ENCODE measurements at regions not wholly inside any gene's neighbourhood (a gene's known extent, or its start where the extent isn't known, plus 50 kb on each side); places are given as distances from the start of the nearest gene placed in this dataset.

DNA sequence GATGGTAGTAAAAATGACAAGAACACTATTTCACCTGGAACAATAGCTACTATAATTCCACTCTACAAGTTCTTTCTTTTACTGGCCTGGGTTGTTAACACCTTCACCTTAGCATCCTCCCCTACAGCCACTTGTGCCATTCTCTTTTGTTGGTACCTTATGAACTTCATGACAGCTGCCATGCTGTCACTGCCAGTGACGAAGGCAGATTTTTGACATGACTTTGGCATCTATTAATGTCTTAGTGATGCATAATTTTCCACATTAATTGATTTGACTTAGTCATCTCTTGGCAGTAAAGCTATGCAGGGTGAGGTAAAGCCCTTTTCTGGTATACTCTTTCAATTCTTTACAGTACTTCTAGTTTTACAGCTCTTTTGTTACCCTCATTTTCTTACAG is 207.9 kb downstream of the TANC2 start:
- Histone ChIP-seq H3K9me3 (ENCODE audit: low read length) (no peaks in the 10 kb centered on the region), H3K9ac (ENCODE audit: low read length) (no peak overlapping the region), H3K27me3 (ENCODE audit: insufficient read depth, low read depth, low read length) (no peaks in the 10 kb centered on the region), H3K4me2 (ENCODE audit: low read length) (no peak overlapping the region), H3K79me2 (replicated peaks; ENCODE audit: insufficient read depth, low read length) (peaks cover 11% of the 10 kb centered on the region), H3F3A (ENCODE audit: insufficient read depth, low read length, poor library complexity, severe bottlenecking) (no peaks in the 10 kb centered on the region), H3K4me3 (ENCODE audit: low read length) (no peak overlapping the region), H3K9me2 (ENCODE audit: insufficient read depth, low read length) (no peaks in the 10 kb centered on the region), H4K20me1 (ENCODE audit: insufficient read depth) (no peaks in the 10 kb centered on the region), H3K36me3 (ENCODE audit: insufficient read depth, low read length) (no peaks in the 10 kb centered on the region), H3K27ac (ENCODE audit: low read length) (no peak overlapping the region), H2AFZ (ENCODE audit: low read depth, low read length) (no peak overlapping the region)
- TF ChIP-seq EZH2 (IDR thresholded peaks at IDR 0.05; ENCODE audit: borderline replicate concordance, insufficient read depth, low read length, poor library complexity, severe bottlenecking) (no peak), EP300 (conservative IDR thresholded peaks at IDR 0.05; ENCODE audit: poor library complexity, severe bottlenecking) (peak; percentile 64)

DNA sequence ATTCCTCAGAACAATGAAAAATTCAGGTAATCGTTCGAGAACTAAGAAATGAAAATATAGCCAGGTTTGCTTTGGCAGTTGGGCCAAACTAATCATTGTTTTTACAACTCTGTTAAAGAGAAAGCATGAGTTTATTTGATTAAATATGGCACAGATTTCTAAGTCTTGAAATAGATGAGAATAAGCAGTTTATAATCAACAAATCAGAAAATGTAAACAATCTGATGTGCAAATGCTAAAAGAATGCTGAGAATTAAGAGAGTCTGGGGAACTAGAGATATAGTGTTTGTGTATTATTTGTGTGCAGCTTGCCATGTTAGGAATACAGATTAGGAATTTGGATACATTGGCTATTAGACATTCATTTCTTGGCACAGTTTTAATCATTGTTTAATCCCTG is 212.5 kb downstream of the TANC2 start:
- no peaks in the 10 kb centered on the region for H3K36me3 ChIP-seq (ENCODE audit: insufficient read depth, low read length)
- no peaks in the 10 kb centered on the region for H3K79me2 ChIP-seq (replicated peaks; ENCODE audit: insufficient read depth, low read length)
- no peak overlapping the region for H3K4me3 ChIP-seq (ENCODE audit: low read length)
- no peaks in the 10 kb centered on the region for H4K20me1 ChIP-seq (ENCODE audit: insufficient read depth)
- H3K9me2 ChIP-seq (ENCODE audit: insufficient read depth, low read length), result no peaks in the 10 kb centered on the region
- TF ChIP-seq, protein P1, sequence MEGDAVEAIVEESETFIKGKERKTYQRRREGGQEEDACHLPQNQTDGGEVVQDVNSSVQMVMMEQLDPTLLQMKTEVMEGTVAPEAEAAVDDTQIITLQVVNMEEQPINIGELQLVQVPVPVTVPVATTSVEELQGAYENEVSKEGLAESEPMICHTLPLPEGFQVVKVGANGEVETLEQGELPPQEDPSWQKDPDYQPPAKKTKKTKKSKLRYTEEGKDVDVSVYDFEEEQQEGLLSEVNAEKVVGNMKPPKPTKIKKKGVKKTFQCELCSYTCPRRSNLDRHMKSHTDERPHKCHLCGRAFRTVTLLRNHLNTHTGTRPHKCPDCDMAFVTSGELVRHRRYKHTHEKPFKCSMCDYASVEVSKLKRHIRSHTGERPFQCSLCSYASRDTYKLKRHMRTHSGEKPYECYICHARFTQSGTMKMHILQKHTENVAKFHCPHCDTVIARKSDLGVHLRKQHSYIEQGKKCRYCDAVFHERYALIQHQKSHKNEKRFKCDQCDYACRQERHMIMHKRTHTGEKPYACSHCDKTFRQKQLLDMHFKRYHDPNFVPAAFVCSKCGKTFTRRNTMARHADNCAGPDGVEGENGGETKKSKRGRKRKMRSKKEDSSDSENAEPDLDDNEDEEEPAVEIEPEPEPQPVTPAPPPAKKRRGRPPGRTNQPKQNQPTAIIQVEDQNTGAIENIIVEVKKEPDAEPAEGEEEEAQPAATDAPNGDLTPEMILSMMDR (IDR thresholded peaks at IDR 0.05; ENCODE audit: poor library complexity, severe bottlenecking), result no peak
- TF ChIP-seq SMC3 (conservative IDR thresholded peaks at IDR 0.05; ENCODE audit: poor library complexity) (no peak), TAF1 (IDR thresholded peaks at IDR 0.05; ENCODE audit: low read depth) (no peak), RAD21 (conservative IDR thresholded peaks at IDR 0.05) (no peak), POLR2AphosphoS5 (IDR thresholded peaks at IDR 0.05) (no peak), MXI1 (conservative IDR thresholded peaks at IDR 0.05; ENCODE audit: poor library complexity, severe bottlenecking) (no peak), EP300 (conservative IDR thresholded peaks at IDR 0.05; ENCODE audit: poor library complexity, severe bottlenecking) (no peak), EZH2 (IDR thresholded peaks at IDR 0.05; ENCODE audit: borderline replicate concordance, insufficient read depth, low read length, poor library complexity, severe bottlenecking) (no peak)
- TF ChIP-seq, protein P2, sequence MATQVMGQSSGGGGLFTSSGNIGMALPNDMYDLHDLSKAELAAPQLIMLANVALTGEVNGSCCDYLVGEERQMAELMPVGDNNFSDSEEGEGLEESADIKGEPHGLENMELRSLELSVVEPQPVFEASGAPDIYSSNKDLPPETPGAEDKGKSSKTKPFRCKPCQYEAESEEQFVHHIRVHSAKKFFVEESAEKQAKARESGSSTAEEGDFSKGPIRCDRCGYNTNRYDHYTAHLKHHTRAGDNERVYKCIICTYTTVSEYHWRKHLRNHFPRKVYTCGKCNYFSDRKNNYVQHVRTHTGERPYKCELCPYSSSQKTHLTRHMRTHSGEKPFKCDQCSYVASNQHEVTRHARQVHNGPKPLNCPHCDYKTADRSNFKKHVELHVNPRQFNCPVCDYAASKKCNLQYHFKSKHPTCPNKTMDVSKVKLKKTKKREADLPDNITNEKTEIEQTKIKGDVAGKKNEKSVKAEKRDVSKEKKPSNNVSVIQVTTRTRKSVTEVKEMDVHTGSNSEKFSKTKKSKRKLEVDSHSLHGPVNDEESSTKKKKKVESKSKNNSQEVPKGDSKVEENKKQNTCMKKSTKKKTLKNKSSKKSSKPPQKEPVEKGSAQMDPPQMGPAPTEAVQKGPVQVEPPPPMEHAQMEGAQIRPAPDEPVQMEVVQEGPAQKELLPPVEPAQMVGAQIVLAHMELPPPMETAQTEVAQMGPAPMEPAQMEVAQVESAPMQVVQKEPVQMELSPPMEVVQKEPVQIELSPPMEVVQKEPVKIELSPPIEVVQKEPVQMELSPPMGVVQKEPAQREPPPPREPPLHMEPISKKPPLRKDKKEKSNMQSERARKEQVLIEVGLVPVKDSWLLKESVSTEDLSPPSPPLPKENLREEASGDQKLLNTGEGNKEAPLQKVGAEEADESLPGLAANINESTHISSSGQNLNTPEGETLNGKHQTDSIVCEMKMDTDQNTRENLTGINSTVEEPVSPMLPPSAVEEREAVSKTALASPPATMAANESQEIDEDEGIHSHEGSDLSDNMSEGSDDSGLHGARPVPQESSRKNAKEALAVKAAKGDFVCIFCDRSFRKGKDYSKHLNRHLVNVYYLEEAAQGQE (IDR thresholded peaks at IDR 0.05; ENCODE audit: borderline replicate concordance), result no peak
- no peaks in the 10 kb centered on the region for H3K27me3 ChIP-seq (ENCODE audit: insufficient read depth, low read depth, low read length)
- no peaks in the 10 kb centered on the region for H3F3A ChIP-seq (ENCODE audit: insufficient read depth, low read length, poor library complexity, severe bottlenecking)
- no peak overlapping the region for H3K4me2 ChIP-seq (ENCODE audit: low read length)
- no peaks in the 10 kb centered on the region for H3K9me3 ChIP-seq (ENCODE audit: low read length)
- no peak overlapping the region for H3K9ac ChIP-seq (ENCODE audit: low read length)
- H3K27ac ChIP-seq (ENCODE audit: low read length), result no peak overlapping the region
- H2AFZ ChIP-seq (ENCODE audit: low read depth, low read length), result no peak overlapping the region

DNA sequence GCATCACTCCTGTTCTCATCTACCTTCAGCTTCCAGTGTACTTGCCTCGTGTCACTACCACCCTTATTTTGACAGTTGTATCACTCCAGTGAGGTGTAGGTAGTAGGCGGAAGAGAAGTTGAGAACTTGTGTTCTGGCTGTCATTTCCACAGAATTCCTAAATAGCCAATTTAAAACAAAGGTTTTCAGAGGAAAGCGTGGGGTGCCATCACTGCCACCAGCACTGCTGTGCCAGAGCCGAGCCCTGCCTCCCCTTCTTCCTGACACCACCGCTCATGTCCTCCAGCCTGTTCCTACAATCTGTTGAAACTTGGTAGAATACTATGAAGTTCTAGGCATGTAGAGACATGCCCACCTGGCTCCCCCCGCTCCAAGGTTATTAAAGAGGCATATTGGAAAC is 215.8 kb downstream of the TANC2 start:
- Histone ChIP-seq H3K27ac (ENCODE audit: low read length) (no peak overlapping the region), H3K9me2 (ENCODE audit: insufficient read depth, low read length) (no peaks in the 10 kb centered on the region), H3K4me3 (ENCODE audit: low read length) (no peak overlapping the region), H2AFZ (ENCODE audit: low read depth, low read length) (no peak overlapping the region), H4K20me1 (ENCODE audit: insufficient read depth) (no peaks in the 10 kb centered on the region), H3K36me3 (ENCODE audit: insufficient read depth, low read length) (no peaks in the 10 kb centered on the region), H3K4me2 (ENCODE audit: low read length) (no peak overlapping the region), H3K9ac (ENCODE audit: low read length) (no peak overlapping the region), H3K79me2 (replicated peaks; ENCODE audit: insufficient read depth, low read length) (no peaks in the 10 kb centered on the region), H3K27me3 (ENCODE audit: insufficient read depth, low read depth, low read length) (no peaks in the 10 kb centered on the region), H3K9me3 (ENCODE audit: low read length) (no peaks in the 10 kb centered on the region), H3F3A (ENCODE audit: insufficient read depth, low read length, poor library complexity, severe bottlenecking) (no peaks in the 10 kb centered on the region)
- no peak for TF ChIP-seq MXI1 (conservative IDR thresholded peaks at IDR 0.05; ENCODE audit: poor library complexity, severe bottlenecking)
- TF ChIP-seq, protein P1 (IDR thresholded peaks at IDR 0.05; ENCODE audit: poor library complexity, severe bottlenecking), result no peak
- TF ChIP-seq RAD21 (conservative IDR thresholded peaks at IDR 0.05), result no peak
- TF ChIP-seq EZH2 (IDR thresholded peaks at IDR 0.05; ENCODE audit: borderline replicate concordance, insufficient read depth, low read length, poor library complexity, severe bottlenecking), result no peak
- TF ChIP-seq POLR2AphosphoS5 (IDR thresholded peaks at IDR 0.05), result no peak
- TF ChIP-seq SMC3 (conservative IDR thresholded peaks at IDR 0.05; ENCODE audit: poor library complexity), result no peak
- TF ChIP-seq, protein P2 (IDR thresholded peaks at IDR 0.05; ENCODE audit: borderline replicate concordance), result no peak
- TF ChIP-seq EP300 (conservative IDR thresholded peaks at IDR 0.05; ENCODE audit: poor library complexity, severe bottlenecking), result no peak
- TF ChIP-seq TAF1 (IDR thresholded peaks at IDR 0.05; ENCODE audit: low read depth), result no peak
